OCI-LY7 (cell line): ENCODE measurements at regions not wholly inside any gene's neighbourhood (a gene's known extent, or its start where the extent isn't known, plus 50 kb on each side); places are given as distances from the start of the nearest gene placed in this dataset.

ENCODE experiments used
- EZH2phosphoT487 ChIP-seq: fragments of 200-600 bp; sonication (generic); IDR thresholded peaks from 2 replicates; pipeline ENCODE4 v1.6.1; 2018; ENCODE audit warnings: low read depth, borderline replicate concordance, mild to moderate bottlenecking, mixed run types, antibody characterized with exemption, low read length, moderate library complexity, mixed read lengths
- TF ChIP-seq, protein P1 (sequence below): fragments of 200-600 bp; sonication (generic); conservative IDR thresholded peaks from 2 replicates; pipeline ENCODE4 v1.5.1; 2014; ENCODE audit warnings: mild to moderate bottlenecking, antibody characterized with exemption, low read length, moderate library complexity, mixed read lengths

DNA sequence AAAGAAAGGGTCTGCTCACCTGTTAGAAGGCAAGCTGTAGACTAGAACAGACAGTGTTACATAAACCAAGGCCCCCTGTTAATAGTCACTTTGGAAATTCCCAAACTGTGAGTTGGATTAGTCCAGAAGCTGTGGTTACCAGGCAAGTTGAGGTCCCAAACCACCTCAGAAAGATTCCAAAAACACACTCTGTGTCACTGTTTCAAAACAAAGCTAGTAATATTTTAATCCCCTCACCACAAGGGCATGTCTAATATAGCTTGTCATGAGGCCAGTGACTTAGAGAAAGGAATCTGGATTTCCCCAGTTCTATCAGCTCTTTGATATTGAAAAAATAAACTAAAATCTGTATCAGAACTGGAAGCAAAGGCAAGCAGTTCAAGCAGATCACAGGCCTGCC is 244.6 kb downstream of the HAO1 start:
- TF ChIP-seq, protein P1, sequence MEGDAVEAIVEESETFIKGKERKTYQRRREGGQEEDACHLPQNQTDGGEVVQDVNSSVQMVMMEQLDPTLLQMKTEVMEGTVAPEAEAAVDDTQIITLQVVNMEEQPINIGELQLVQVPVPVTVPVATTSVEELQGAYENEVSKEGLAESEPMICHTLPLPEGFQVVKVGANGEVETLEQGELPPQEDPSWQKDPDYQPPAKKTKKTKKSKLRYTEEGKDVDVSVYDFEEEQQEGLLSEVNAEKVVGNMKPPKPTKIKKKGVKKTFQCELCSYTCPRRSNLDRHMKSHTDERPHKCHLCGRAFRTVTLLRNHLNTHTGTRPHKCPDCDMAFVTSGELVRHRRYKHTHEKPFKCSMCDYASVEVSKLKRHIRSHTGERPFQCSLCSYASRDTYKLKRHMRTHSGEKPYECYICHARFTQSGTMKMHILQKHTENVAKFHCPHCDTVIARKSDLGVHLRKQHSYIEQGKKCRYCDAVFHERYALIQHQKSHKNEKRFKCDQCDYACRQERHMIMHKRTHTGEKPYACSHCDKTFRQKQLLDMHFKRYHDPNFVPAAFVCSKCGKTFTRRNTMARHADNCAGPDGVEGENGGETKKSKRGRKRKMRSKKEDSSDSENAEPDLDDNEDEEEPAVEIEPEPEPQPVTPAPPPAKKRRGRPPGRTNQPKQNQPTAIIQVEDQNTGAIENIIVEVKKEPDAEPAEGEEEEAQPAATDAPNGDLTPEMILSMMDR: no peak
- TF ChIP-seq EZH2phosphoT487: no peak
